Lower lobe of right lung (tissue), 2 donors: ENCODE measurements at regions not wholly inside any gene's neighbourhood (a gene's known extent, or its start where the extent isn't known, plus 50 kb on each side); places are given as distances from the start of the nearest gene placed in this dataset.
"Not testable (repeated sequence)": the region's sequence is repeated elsewhere in the genome, so short reads cannot be mapped to it uniquely, and the experiment has no call there.

Experiments
- ATAC-seq, 2 donors: fragments of 200-7000 bp; cut with Tn5 transposase; one replicate each; pipeline ENCODE4 v1.9.1; 2020 to 2022; ENCODE audit warnings: mild to moderate bottlenecking in 2 of 2, moderate library complexity in 2 of 2
- DNase-seq: peaks from one replicate; pipeline ENCODE4 v3.0.0-alpha.2; 2020
- H3K27ac ChIP-seq: fragments of 200-600 bp; one replicate; pipeline ENCODE4 v1.8.0; 2022
- H3K27me3 ChIP-seq: fragments of 200-600 bp; one replicate; pipeline ENCODE4 v1.8.0; 2022; ENCODE audit warnings: low read depth
- H3K36me3 ChIP-seq: fragments of 200-600 bp; one replicate; pipeline ENCODE4 v1.8.0; 2022; ENCODE audit warnings: mild to moderate bottlenecking
- H3K4me1 ChIP-seq: fragments of 200-600 bp; one replicate; pipeline ENCODE4 v1.8.0; 2022
- H3K4me3 ChIP-seq: fragments of 200-600 bp; one replicate; pipeline ENCODE4 v1.8.0; 2022; ENCODE audit warnings: mild to moderate bottlenecking
- H3K9me3 ChIP-seq: fragments of 200-600 bp; one replicate; pipeline ENCODE4 v1.8.0; 2022
- CTCF ChIP-seq: fragments of 200-600 bp; IDR thresholded peaks from one replicate; pipeline ENCODE4 v1.8.0; 2022; ENCODE audit warnings: antibody characterized with exemption, mild to moderate bottlenecking
- intact Hi-C: fragments of 100-400 bp; cut with DNase I; formaldehyde crosslinking; loops from one replicate; pipeline ENCODE4 v1.11.0; 2022
- donor health status: DM: no; HTN: yes; CAD: no; lungs with severe emphysema.

- no peak for ATAC-seq
- Histone ChIP-seq H3K9me3 (no peaks in the 10 kb centered on the region), H3K27me3 (no peaks in the 10 kb centered on the region), H3K4me3 (no peak overlapping the region), H3K27ac (no peak overlapping the region), H3K36me3 (no peaks in the 10 kb centered on the region), H3K4me1 (peaks cover 13% of the 10 kb centered on the region)
- intact Hi-C loops, result no loop called here
- TF ChIP-seq CTCF, result no peak
- DNase-seq, result no peak
Measured at GRCh38 chr6:134432036-134432435, 114.1 kb upstream of the SGK1 start.

GRCh38 chr6:134431421-134431859 lies 113.5 kb upstream of the SGK1 start:
- ATAC-seq (no peak), DNase-seq (no peak)
- intact Hi-C loops, result no loop called here
- TF ChIP-seq CTCF, result no peak
- no peaks in the 10 kb centered on the region for H3K36me3 ChIP-seq
- H3K4me1 ChIP-seq, result peaks cover 7% of the 10 kb centered on the region
- H3K4me3 ChIP-seq, result no peak overlapping the region
- no peaks in the 10 kb centered on the region for H3K9me3 ChIP-seq
- H3K27ac ChIP-seq, result no peak overlapping the region
- no peaks in the 10 kb centered on the region for H3K27me3 ChIP-seq

GRCh38 chr6:134429861-134430380 lies 112.0 kb upstream of the SGK1 start:
- Histone ChIP-seq H3K27me3 (no peaks in the 10 kb centered on the region), H3K4me3 (no peak overlapping the region), H3K4me1 (no peaks in the 10 kb centered on the region), H3K36me3 (no peaks in the 10 kb centered on the region), H3K27ac (no peak overlapping the region), H3K9me3 (no peaks in the 10 kb centered on the region)
- no peak for ATAC-seq
- DNase-seq, result no peak
- TF ChIP-seq CTCF, result no peak
- intact Hi-C loops, result no loop called here

- no peak for DNase-seq
- no peaks in the 10 kb centered on the region for H3K9me3 ChIP-seq
- no peak overlapping the region for H3K4me3 ChIP-seq
- H3K27ac ChIP-seq, result no peak overlapping the region
- intact Hi-C loops, result no loop called here
- no peaks in the 10 kb centered on the region for H3K36me3 ChIP-seq
- no peaks in the 10 kb centered on the region for H3K27me3 ChIP-seq
- H3K4me1 ChIP-seq, result no peaks in the 10 kb centered on the region
- ATAC-seq, result no peak
- no peak for TF ChIP-seq CTCF
Measured at GRCh38 chr6:134427721-134428120, 109.8 kb upstream of the SGK1 start.

- no peak for ATAC-seq
Measured at GRCh38 chr6:134426623-134427022, 108.7 kb upstream of the SGK1 start.

GRCh38 chr6:134425917-134426316 lies 108.0 kb upstream of the SGK1 start:
- H3K27me3 ChIP-seq, ATAC-seq, H3K36me3 ChIP-seq, H3K4me3 ChIP-seq, H3K9me3 ChIP-seq, DNase-seq, intact Hi-C loops, H3K27ac ChIP-seq, H3K4me1 ChIP-seq: not testable (repeated sequence)

More at GRCh38 chr6:134426623-134427022, 108.7 kb upstream of the SGK1 start:
- Histone ChIP-seq H3K9me3 (no peaks in the 10 kb centered on the region), H3K27me3 (no peaks in the 10 kb centered on the region), H3K27ac (no peak overlapping the region), H3K36me3 (no peaks in the 10 kb centered on the region), H3K4me1 (no peaks in the 10 kb centered on the region), H3K4me3 (no peak overlapping the region)
- intact Hi-C loops, result no loop called here
- no peak for DNase-seq
- no peak for TF ChIP-seq CTCF
